HG03159 (cell line): ENCODE measurements at regions not wholly inside any gene's neighbourhood (a gene's known extent, or its start where the extent isn't known, plus 50 kb on each side); places are given as distances from the start of the nearest gene placed in this dataset.
"Not testable (repeated sequence)": the region's sequence is repeated elsewhere in the genome, so short reads cannot be mapped to it uniquely, and the experiment has no call there.

ENCODE experiments used
- ATAC-seq: cut with Tn5 transposase; IDR thresholded peaks from one replicate; pipeline ENCODE4 v1.9.1; 2021; ENCODE audit warnings: mild to moderate bottlenecking, moderate library complexity; ENCODE audit not compliant: unreplicated experiment

GRCh38 chr5:144048259-144048856 is 122.1 kb downstream of the YIPF5 start:
- no peak for ATAC-seq

- not testable (repeated sequence) for ATAC-seq
Measured at GRCh38 chr5:144055391-144055790, 115.1 kb downstream of the YIPF5 start.

GRCh38 chr5:144060091-144060490 is 110.4 kb downstream of the YIPF5 start:
- ATAC-seq = not testable (repeated sequence)

GRCh38 chr5:144060598-144060997 is 109.9 kb downstream of the YIPF5 start:
- no peak for ATAC-seq

- ATAC-seq = no peak
Measured at GRCh38 chr5:144065786-144066185, 104.7 kb downstream of the YIPF5 start.

- no peak for ATAC-seq
Measured at GRCh38 chr5:144072518-144072927, 97.9 kb downstream of the YIPF5 start.

- ATAC-seq = no peak
Measured at GRCh38 chr5:144076521-144077083, 93.9 kb downstream of the YIPF5 start.

- ATAC-seq = no peak
Measured at GRCh38 chr5:144083185-144083584, 87.3 kb downstream of the YIPF5 start.

- ATAC-seq = no peak
Measured at GRCh38 chr5:144084971-144085370, 85.5 kb downstream of the YIPF5 start.

GRCh38 chr5:144085381-144085780 is 85.1 kb downstream of the YIPF5 start:
- ATAC-seq = no peak

GRCh38 chr5:144086295-144086694 is 84.2 kb downstream of the YIPF5 start:
- ATAC-seq = no peak

- no peak for ATAC-seq
Measured at GRCh38 chr5:144087576-144087975, 82.9 kb downstream of the YIPF5 start.

GRCh38 chr5:144088206-144089064 is 82.0 kb downstream of the YIPF5 start:
- ATAC-seq = no peak

- peak; percentile 64 for ATAC-seq
Measured at GRCh38 chr5:144089401-144090021, 80.9 kb downstream of the YIPF5 start.

GRCh38 chr5:144092508-144092907 is 78.0 kb downstream of the YIPF5 start:
- no peak for ATAC-seq

GRCh38 chr5:144093400-144093799 is 77.1 kb downstream of the YIPF5 start:
- ATAC-seq = no peak

GRCh38 chr5:144093868-144094267 is 76.6 kb downstream of the YIPF5 start:
- no peak for ATAC-seq

- no peak for ATAC-seq
Measured at GRCh38 chr5:144100702-144101101, 69.8 kb downstream of the YIPF5 start.

GRCh38 chr5:144101616-144102015 is 68.8 kb downstream of the YIPF5 start:
- no peak for ATAC-seq

GRCh38 chr5:144102361-144102760 is 68.1 kb downstream of the YIPF5 start:
- no peak for ATAC-seq

GRCh38 chr5:144102979-144103378 is 67.5 kb downstream of the YIPF5 start:
- ATAC-seq = no peak
